ENCODE measurements at regions not wholly inside any gene's neighbourhood (a gene's known extent, or its start where the extent isn't known, plus 50 kb on each side); places are given as distances from the start of the nearest gene placed in this dataset.

- POLR2A ChIA-PET (ENCODE audit: unreplicated experiment): interaction anchor here (0.5 to 1.4 kb wide), 6 partner anchors 8 to 299 kb away, joined by 3 to 7 read pairs (median 4); a partner anchor contains a TSS
- Histone ChIP-seq H3K79me2 (ENCODE audit: low read depth) (peaks cover 22% of the 10 kb centered on the region), H3K27me3 (ENCODE audit: insufficient read depth, low read depth) (no peaks in the 10 kb centered on the region), H3F3A (ENCODE audit: insufficient read depth, low read depth) (peaks cover 22% of the 10 kb centered on the region), H3K9me3 (ENCODE audit: insufficient read depth, low read depth) (no peaks in the 10 kb centered on the region), H3K9me2 (ENCODE audit: insufficient read depth) (no peaks in the 10 kb centered on the region), H3K36me3 (ENCODE audit: low read depth) (no peaks in the 10 kb centered on the region), H2AFZ (peak overlapping the region; percentile 61; the same call in 1 of the 2 replicates), H3K27ac (peak overlapping the region; percentile 62), H3K4me3 (peak overlapping the region; percentile 73), H4K20me1 (ENCODE audit: insufficient read depth) (no peaks in the 10 kb centered on the region), H3K4me1 (replicated peaks; ENCODE audit: insufficient read depth) (peaks cover 24% of the 10 kb centered on the region), H3K4me2 (peak overlapping the region; percentile 77)
- DNase-seq: no peak
- BruUV-seq (replicated peaks): no TSS peak
- CTCF ChIA-PET: interaction anchor here (0.6 kb wide), 1 partner anchor 202 kb away, joined by 3 read pairs; no protein-coding TSS in a partner anchor
- TF ChIP-seq, protein P1, sequence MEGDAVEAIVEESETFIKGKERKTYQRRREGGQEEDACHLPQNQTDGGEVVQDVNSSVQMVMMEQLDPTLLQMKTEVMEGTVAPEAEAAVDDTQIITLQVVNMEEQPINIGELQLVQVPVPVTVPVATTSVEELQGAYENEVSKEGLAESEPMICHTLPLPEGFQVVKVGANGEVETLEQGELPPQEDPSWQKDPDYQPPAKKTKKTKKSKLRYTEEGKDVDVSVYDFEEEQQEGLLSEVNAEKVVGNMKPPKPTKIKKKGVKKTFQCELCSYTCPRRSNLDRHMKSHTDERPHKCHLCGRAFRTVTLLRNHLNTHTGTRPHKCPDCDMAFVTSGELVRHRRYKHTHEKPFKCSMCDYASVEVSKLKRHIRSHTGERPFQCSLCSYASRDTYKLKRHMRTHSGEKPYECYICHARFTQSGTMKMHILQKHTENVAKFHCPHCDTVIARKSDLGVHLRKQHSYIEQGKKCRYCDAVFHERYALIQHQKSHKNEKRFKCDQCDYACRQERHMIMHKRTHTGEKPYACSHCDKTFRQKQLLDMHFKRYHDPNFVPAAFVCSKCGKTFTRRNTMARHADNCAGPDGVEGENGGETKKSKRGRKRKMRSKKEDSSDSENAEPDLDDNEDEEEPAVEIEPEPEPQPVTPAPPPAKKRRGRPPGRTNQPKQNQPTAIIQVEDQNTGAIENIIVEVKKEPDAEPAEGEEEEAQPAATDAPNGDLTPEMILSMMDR (conservative IDR thresholded peaks at IDR 0.05): no peak
- no peak for TF ChIP-seq EZH2 (IDR thresholded peaks at IDR 0.05; ENCODE audit: low read depth)
- intact Hi-C loops (cut with micrococcal nuclease; ENCODE audit: unreplicated experiment): loop anchor here (5.0 kb wide), 1 partner anchor 168 kb away; a partner anchor contains a TSS
Measured at GRCh38 chr6:26270486-26270861, 94.5 kb upstream of the BTN3A2 start.

- peak; percentile 65 to 80 for DNase-seq
- peaks cover 22% of the 10 kb centered on the region for H3K79me2 ChIP-seq (ENCODE audit: low read depth)
- peak overlapping the region; percentile 77 for H3K4me2 ChIP-seq
- H2AFZ ChIP-seq: peak overlapping the region; percentile 79
- H3K27ac ChIP-seq: peak overlapping the region; percentile 62
- H3K4me1 ChIP-seq (replicated peaks; ENCODE audit: insufficient read depth): peaks cover 24% of the 10 kb centered on the region
- H4K20me1 ChIP-seq (ENCODE audit: insufficient read depth): no peaks in the 10 kb centered on the region
- H3F3A ChIP-seq (ENCODE audit: insufficient read depth, low read depth): peaks cover 22% of the 10 kb centered on the region
- no peaks in the 10 kb centered on the region for H3K9me2 ChIP-seq (ENCODE audit: insufficient read depth)
- TF ChIP-seq, protein P1 (conservative IDR thresholded peaks at IDR 0.05): no peak
- TF ChIP-seq EZH2 (IDR thresholded peaks at IDR 0.05; ENCODE audit: low read depth): no peak
- CTCF ChIA-PET: interaction anchor here (0.6 kb wide), 2 partner anchors 44 to 202 kb away, joined by 3 to 6 read pairs; no protein-coding TSS in a partner anchor
- no peaks in the 10 kb centered on the region for H3K36me3 ChIP-seq (ENCODE audit: low read depth)
- H3K4me3 ChIP-seq: peak overlapping the region; percentile 73
- no peaks in the 10 kb centered on the region for H3K9me3 ChIP-seq (ENCODE audit: insufficient read depth, low read depth)
- BruUV-seq (replicated peaks): TSS peak; percentile 81
- POLR2A ChIA-PET (ENCODE audit: unreplicated experiment): interaction anchor here (0.5 to 4.4 kb wide), 8 partner anchors 7 to 300 kb away, joined by 3 to 134 read pairs (median 6); a partner anchor contains a TSS
- no peaks in the 10 kb centered on the region for H3K27me3 ChIP-seq (ENCODE audit: insufficient read depth, low read depth)
- intact Hi-C loops (cut with micrococcal nuclease; ENCODE audit: unreplicated experiment): loop anchor here (5.0 kb wide), 1 partner anchor 169 kb away; a partner anchor contains a TSS
Measured at GRCh38 chr6:26270903-26271667, 93.9 kb upstream of the BTN3A2 start.

GRCh38 chr6:26271668-26272024, 93.4 kb upstream of the BTN3A2 start:
- H3K4me3 ChIP-seq: peak overlapping the region; percentile 73
- H3K27me3 ChIP-seq (ENCODE audit: insufficient read depth, low read depth): no peaks in the 10 kb centered on the region
- H3K9me3 ChIP-seq (ENCODE audit: insufficient read depth, low read depth): no peaks in the 10 kb centered on the region
- TF ChIP-seq, protein P1 (conservative IDR thresholded peaks at IDR 0.05): no peak
- TF ChIP-seq EZH2 (IDR thresholded peaks at IDR 0.05; ENCODE audit: low read depth): no peak
- peaks cover 22% of the 10 kb centered on the region for H3F3A ChIP-seq (ENCODE audit: insufficient read depth, low read depth)
- no peaks in the 10 kb centered on the region for H3K36me3 ChIP-seq (ENCODE audit: low read depth)
- peak overlapping the region; percentile 77 for H3K4me2 ChIP-seq
- H3K4me1 ChIP-seq (replicated peaks; ENCODE audit: insufficient read depth): peaks cover 24% of the 10 kb centered on the region
- H3K79me2 ChIP-seq (ENCODE audit: low read depth): peaks cover 22% of the 10 kb centered on the region
- no peaks in the 10 kb centered on the region for H4K20me1 ChIP-seq (ENCODE audit: insufficient read depth)
- BruUV-seq (replicated peaks): no TSS peak
- POLR2A ChIA-PET (ENCODE audit: unreplicated experiment): interaction anchor here (0.6 to 4.4 kb wide), 4 partner anchors 46 to 83 kb away, joined by 3 to 134 read pairs (median 8); a partner anchor contains a TSS
- peak overlapping the region; percentile 62 for H3K27ac ChIP-seq
- peak overlapping the region; percentile 79 for H2AFZ ChIP-seq
- no peaks in the 10 kb centered on the region for H3K9me2 ChIP-seq (ENCODE audit: insufficient read depth)
- CTCF ChIA-PET: interaction anchor here (0.6 kb wide), 1 partner anchor 44 kb away, joined by 6 read pairs; no protein-coding TSS in a partner anchor
- intact Hi-C loops (cut with micrococcal nuclease; ENCODE audit: unreplicated experiment): loop anchor here (1.0 to 5.0 kb wide), 2 partner anchors 55 to 169 kb away; a partner anchor contains a TSS
- DNase-seq: no peak
